SKM-1 treated with dmso at 0.1 percent for 144 hours (cell line): ENCODE measurements at regions not wholly inside any gene's neighbourhood (a gene's known extent, or its start where the extent isn't known, plus 50 kb on each side); places are given as distances from the start of the nearest gene placed in this dataset.

Experiments used
- DNase-seq: peaks from one replicate; lab custom pipeline; 2025; ENCODE audit not compliant: unreplicated experiment; lab: John Stamatoyannopoulos, UW

DNA sequence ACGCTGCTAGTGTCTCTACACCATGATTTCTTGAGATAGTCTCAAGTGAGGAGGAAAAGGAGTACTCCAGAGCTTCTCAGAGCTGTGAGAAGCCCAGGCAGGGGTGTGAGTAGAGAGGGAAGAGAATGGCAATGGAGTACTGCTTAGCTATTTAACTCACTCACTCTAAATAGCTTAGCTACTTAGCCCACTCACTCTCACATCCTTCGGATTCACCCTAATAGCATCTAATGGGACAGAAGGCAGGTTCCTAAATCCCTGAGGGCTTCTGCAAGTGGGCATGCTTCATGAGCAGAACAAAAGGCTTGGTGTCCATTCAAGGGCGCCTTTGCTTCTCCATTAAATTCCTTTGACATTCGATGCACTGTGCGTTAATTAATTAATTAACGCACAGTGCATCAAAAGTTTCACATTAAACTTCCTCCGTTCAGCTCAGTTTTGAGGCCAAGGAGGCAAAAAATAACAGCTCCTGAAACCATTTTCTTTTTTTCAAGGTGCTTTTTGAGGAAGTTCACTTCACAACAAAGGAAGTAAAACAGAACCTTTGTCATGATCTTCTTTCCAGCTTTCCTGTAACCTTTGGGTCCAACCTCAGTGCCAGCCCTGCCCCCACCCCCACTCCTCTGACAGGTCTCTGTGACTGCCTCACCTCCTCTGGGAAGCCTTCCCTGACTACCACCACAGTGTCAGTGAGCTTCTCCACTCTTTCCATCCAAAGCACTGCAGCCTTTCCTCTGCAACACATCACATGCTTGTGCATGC is 294.0 kb downstream of the SEC61B start:
- no peak for DNase-seq

DNA sequence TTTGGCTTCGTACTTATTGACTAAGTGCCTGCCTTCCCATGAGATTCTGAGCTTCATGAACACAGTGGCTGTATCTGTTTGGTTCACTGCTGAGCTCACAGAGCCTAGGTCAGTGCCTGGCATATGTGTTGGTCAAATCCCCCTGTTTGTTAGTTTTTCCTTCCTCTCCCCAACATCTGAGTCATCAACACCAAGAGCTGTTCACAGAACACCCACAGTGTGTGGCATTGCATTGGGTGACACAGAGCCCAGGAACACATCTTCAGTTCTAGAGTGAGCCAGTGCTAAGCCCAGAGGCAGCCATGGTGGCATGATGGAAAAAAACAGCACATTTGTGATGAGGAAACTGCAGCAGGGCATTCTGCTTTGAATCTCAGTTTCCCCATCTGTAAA is 294.6 kb downstream of the SEC61B start:
- no peak for DNase-seq

DNA sequence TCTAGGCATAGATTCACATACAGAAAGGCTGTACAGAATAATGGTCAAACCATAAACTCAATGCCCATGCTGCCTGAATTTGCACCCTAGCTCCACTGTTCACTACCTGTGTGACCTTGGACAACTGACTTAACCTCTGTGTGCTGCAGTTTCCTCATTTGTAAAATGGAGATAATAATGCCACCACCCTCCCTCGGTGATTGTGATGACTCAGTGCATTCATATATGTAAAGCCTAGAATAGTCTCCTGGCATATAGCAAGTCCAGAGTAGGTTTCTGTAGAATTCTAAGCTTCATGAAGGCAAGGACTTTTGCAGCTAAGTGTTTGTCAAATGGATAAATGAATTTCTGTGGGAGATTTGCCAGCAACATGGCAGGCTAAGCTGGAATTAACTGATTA is 297.8 kb upstream of the NR4A3 start:
- no peak for DNase-seq

DNA sequence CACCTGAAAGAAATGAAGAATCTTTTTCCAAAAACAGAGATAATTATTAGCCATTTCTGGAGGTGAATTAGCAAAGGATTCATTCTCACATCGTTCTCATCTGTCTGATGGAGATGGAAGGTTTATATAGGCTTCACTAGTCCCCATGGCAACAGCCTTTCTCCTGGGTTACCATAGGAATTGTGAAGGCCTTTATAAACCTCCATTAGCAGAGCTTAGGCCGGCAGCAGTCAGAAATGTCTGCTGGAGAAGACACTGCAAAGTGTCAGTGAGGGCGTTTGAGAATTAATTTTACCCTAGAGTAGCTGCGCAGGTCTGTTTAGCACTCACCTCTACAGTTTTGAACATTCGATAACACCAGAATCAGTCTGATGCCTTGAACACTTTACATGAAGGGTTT is 290.4 kb upstream of the NR4A3 start:
- DNase-seq, result no peak

GRCh38 chr9:99533421-99533820 is 288.3 kb upstream of the NR4A3 start:
- DNase-seq, result no peak

GRCh38 chr9:99537996-99538395 is 283.7 kb upstream of the NR4A3 start:
- no peak for DNase-seq

- no peak for DNase-seq
These were observed 277.2 kb upstream of the NR4A3 start for GRCh38 chr9:99544526-99544925.

GRCh38 chr9:99549441-99549840 is 272.2 kb upstream of the NR4A3 start:
- DNase-seq, result no peak

- DNase-seq, result no peak
These were observed 265.9 kb upstream of the NR4A3 start for GRCh38 chr9:99555792-99556191.

DNA sequence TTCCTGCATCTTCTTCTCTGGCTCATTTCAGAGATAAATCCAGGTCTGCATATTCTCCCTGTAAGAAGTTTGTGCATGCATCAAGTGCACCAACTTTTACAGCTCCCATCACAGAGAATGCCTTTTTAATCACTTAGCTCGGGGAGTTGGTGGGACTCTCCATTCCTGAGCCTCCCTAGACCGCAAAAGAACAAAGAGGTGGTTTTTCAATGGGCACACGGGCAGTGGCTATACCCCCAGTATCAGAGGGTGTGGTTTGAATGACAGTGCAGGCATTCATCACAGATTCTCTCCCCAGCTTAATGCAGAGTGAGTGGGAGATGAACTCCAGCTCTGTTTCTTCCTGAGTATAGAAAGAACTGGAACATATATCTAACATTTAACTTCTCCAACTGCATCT is 264.7 kb upstream of the NR4A3 start:
- no peak for DNase-seq

DNA sequence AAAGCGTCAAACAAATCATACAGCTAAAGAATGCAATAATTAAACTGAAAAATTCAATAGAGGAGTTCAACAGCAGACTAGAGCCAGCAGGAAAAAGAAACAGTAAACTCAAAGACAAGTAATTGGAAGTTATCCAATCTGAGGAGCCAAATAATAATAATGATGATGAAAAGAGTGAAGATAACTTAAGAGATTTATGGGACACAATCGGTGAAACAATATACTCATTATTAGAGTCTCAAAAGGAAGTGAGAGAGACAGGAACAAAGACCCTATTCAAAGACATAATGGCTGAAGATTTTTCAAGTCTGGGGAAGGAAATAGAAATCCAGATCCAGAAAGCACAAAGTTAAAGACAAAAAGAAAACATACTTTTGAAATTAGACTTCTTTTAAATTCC is 263.9 kb upstream of the NR4A3 start:
- DNase-seq, result no peak

GRCh38 chr9:99559776-99560175 is 261.9 kb upstream of the NR4A3 start:
- no peak for DNase-seq

DNA sequence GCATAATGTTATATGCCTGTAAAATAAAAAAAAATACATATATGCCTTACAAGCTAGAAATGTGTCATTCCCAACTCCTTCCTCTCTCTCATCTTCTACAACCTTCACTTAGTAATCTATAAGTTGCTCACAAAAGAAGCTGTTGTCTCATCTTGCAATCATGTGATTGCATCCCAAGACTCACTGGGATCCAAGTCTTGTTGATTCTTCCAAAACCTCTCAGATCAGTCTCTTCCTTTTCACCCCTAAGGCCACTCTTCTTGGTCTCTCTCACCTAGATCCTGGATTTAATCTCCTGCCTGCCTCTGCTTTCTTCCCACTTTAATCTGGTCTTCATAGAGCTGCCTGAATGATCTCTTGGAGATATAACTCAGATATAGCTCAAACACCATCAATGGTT is 261.1 kb upstream of the NR4A3 start:
- no peak for DNase-seq

- no peak for DNase-seq
These were observed 260.2 kb upstream of the NR4A3 start for GRCh38 chr9:99561509-99561917.

DNA sequence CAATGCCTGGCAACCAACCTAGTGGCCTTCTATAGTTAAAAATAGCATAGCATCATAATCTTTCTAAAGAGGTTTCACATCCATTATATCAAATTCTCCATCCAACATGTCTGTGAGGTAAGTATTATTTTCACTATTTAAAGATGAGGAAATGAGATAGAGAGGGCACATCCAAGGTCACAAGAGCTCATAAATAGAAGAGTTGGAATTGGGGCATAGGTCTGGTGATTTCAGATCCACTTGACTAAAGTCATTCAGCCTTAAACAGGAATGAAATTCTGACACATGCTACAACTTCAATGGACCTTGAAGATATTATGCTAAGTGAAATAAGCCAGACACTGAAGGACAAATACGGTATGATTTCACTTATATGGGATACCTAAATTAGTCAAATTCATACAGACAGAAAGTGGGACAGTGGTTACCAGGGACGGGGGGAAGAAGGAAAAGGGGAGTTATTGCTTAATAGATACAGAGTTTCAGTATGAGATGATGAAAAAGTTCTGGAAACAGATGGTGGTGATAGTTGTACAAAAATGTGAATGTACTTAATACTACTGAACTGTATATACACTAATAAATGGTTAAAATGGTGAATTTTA is 259.6 kb upstream of the NR4A3 start:
- DNase-seq, result no peak

- DNase-seq, result no peak
These were observed 258.3 kb upstream of the NR4A3 start for GRCh38 chr9:99563364-99563763.

GRCh38 chr9:99565203-99565602 is 256.5 kb upstream of the NR4A3 start:
- DNase-seq, result no peak

DNA sequence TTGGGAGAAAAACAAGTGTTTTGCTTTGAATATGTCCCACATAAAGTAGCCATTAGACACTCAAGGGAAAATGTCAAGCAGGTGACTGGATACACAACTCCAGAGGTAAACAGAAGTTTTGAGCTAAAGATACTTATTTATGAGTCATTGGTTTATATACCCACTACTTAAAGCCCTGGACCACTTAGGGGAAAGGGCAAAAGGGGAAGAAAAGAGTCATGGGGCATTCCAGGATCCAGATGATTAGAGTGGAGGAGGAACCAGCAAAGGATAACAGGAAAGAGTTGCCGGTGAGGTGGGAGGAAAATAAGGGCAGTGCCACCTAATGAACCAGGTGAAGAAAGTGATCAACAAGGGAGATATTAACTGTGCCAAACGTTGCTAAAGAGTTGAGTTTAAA is 254.2 kb upstream of the NR4A3 start:
- DNase-seq, result no peak

GRCh38 chr9:99569840-99570239 is 251.8 kb upstream of the NR4A3 start:
- DNase-seq, result no peak

GRCh38 chr9:99572567-99572966 is 249.1 kb upstream of the NR4A3 start:
- DNase-seq, result no peak

DNA sequence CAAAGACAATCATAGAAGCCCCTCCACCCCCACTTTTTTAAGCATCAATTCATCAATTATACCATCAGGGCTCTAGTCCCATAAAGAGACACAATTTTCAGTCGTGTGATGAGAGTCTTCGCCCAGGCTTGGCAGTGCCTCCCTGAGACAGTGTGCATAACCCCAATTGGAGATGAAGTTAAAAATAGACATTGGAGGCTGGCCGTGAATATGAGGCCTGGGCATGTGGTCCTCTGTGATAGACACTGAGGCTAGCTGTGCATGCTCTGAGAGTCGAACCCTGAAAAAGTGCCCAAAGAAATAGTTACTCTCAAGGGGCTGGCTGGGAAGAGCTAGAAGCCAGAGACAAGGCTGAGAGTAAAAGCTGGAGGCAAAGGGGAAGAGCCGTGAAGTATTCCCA is 248.6 kb upstream of the NR4A3 start:
- DNase-seq, result no peak

DNA sequence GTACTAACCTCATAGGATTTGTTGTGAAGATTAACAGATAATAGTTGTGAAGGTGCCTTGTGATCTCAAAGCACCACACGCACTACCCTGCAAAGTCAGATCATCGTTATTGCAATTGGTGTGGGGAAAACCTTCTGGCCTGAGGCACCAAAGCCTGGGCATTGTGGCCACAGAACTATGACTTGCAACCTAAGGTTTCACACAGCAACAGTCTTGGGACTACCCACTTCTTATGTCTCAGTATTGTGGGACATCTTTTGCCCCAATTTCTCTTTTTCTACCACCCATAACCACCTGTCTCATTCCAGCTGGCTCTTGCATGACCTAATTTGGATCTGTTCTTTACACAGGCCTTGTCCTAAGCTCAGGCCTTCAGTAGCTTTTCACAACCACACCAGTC is 247.8 kb upstream of the NR4A3 start:
- no peak for DNase-seq

- DNase-seq, result no peak
These were observed 245.7 kb upstream of the NR4A3 start for GRCh38 chr9:99576002-99576401.
